HG03108 (cell line): ENCODE measurements at regions not wholly inside any gene's neighbourhood (a gene's known extent, or its start where the extent isn't known, plus 50 kb on each side); places are given as distances from the start of the nearest gene placed in this dataset.

Source experiments
- ATAC-seq: cut with Tn5 transposase; IDR thresholded peaks from one replicate; pipeline ENCODE4 v1.9.1; 2021; ENCODE audit warnings: moderate library complexity; ENCODE audit not compliant: unreplicated experiment

GRCh38 chr5:174877987-174878386, 153.6 kb downstream of the MSX2 start:
- ATAC-seq = no peak

- ATAC-seq = no peak
Observed at GRCh38 chr5:174872271-174872670, 147.9 kb downstream of the MSX2 start.

GRCh38 chr5:174852143-174852542, 127.8 kb downstream of the MSX2 start:
- no peak for ATAC-seq

- ATAC-seq = no peak
Observed at GRCh38 chr5:174850565-174851169, 126.3 kb downstream of the MSX2 start.

GRCh38 chr5:174849426-174849825, 125.0 kb downstream of the MSX2 start:
- no peak for ATAC-seq

GRCh38 chr5:174844971-174845370, 120.6 kb downstream of the MSX2 start:
- no peak for ATAC-seq

- no peak for ATAC-seq
Observed at GRCh38 chr5:174843263-174844250, 119.2 kb downstream of the MSX2 start.

GRCh38 chr5:174840435-174840834, 116.1 kb downstream of the MSX2 start:
- no peak for ATAC-seq

GRCh38 chr5:174839196-174839595, 114.8 kb downstream of the MSX2 start:
- no peak for ATAC-seq

GRCh38 chr5:174837919-174838902, 113.8 kb downstream of the MSX2 start:
- ATAC-seq = no peak

GRCh38 chr5:174834081-174834480, 109.7 kb downstream of the MSX2 start:
- no peak for ATAC-seq

- ATAC-seq = no peak
Observed at GRCh38 chr5:174832811-174833210, 108.4 kb downstream of the MSX2 start.

- no peak for ATAC-seq
Observed at GRCh38 chr5:174832025-174832424, 107.6 kb downstream of the MSX2 start.

- ATAC-seq = no peak
Observed at GRCh38 chr5:174831031-174831660, 106.8 kb downstream of the MSX2 start.

GRCh38 chr5:174829511-174829864, 105.1 kb downstream of the MSX2 start:
- ATAC-seq = no peak

- no peak for ATAC-seq
Observed at GRCh38 chr5:174828804-174829510, 104.6 kb downstream of the MSX2 start.

- ATAC-seq = no peak
Observed at GRCh38 chr5:174827558-174827957, 103.2 kb downstream of the MSX2 start.

GRCh38 chr5:174825587-174825986, 101.2 kb downstream of the MSX2 start:
- no peak for ATAC-seq

GRCh38 chr5:174818430-174818829, 94.0 kb downstream of the MSX2 start:
- ATAC-seq = no peak

GRCh38 chr5:174817610-174818009, 93.2 kb downstream of the MSX2 start:
- ATAC-seq = no peak
